Astrocyte (in vitro differentiated cells and primary cell): ENCODE measurements at regions not wholly inside any gene's neighbourhood (a gene's known extent, or its start where the extent isn't known, plus 50 kb on each side); places are given as distances from the start of the nearest gene placed in this dataset.

Source experiments
- EZH2 ChIP-seq: IDR thresholded peaks from 2 replicates; pipeline ENCODE4 v1.6.1; 2012; ENCODE audit warnings: mild to moderate bottlenecking, low read length, inconsistent platforms; ENCODE audit not compliant: insufficient read depth
- TF ChIP-seq, protein P1 (sequence below): IDR thresholded peaks from 2 replicates; pipeline ENCODE4 v1.5.1; 2011; ENCODE audit warnings: low read depth, mild to moderate bottlenecking, inconsistent platforms, low read length, moderate library complexity; ENCODE audit not compliant: insufficient read depth

DNA sequence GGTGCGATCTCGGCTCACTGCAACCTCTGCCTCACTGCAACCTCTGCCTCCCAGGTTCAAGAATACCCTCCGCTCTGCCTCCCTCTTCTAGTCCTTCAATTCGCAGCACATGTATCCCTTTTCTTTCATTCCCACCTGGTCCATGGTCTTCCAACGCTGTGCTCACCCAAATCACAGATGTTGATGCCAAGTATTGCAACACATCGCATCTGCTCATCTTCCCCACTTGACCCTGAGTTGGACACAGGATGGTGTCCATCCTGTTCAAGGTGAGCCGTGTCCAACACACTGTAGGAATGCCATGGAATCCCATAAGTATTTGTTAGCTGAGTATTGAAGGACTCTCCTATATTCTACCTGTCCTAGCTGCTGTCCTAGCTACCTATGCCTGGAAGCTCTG, 50.6 kb upstream of the ETV6 start:
- TF ChIP-seq EZH2, result no peak
- TF ChIP-seq, protein P1, sequence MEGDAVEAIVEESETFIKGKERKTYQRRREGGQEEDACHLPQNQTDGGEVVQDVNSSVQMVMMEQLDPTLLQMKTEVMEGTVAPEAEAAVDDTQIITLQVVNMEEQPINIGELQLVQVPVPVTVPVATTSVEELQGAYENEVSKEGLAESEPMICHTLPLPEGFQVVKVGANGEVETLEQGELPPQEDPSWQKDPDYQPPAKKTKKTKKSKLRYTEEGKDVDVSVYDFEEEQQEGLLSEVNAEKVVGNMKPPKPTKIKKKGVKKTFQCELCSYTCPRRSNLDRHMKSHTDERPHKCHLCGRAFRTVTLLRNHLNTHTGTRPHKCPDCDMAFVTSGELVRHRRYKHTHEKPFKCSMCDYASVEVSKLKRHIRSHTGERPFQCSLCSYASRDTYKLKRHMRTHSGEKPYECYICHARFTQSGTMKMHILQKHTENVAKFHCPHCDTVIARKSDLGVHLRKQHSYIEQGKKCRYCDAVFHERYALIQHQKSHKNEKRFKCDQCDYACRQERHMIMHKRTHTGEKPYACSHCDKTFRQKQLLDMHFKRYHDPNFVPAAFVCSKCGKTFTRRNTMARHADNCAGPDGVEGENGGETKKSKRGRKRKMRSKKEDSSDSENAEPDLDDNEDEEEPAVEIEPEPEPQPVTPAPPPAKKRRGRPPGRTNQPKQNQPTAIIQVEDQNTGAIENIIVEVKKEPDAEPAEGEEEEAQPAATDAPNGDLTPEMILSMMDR, result no peak
